Testis (tissue), 2 donors: ENCODE measurements at regions not wholly inside any gene's neighbourhood (a gene's known extent, or its start where the extent isn't known, plus 50 kb on each side); places are given as distances from the start of the nearest gene placed in this dataset.

ENCODE experiments used
- POLR2A ChIP-seq: fragments of 450-650 bp; IDR thresholded peaks from one replicate; pipeline ENCODE4 v1.6.1; 2017; ENCODE audit warnings: antibody characterized with exemption, mild to moderate bottlenecking, moderate library complexity
- TF ChIP-seq, protein P1 (sequence below), 3 experiments: fragments of 450-650 bp in 2 of 3; fragments of 200-600 bp in 1 of 3; sonication (generic) in 1 of 3; IDR thresholded peaks; one replicate each; pipeline ENCODE4 v1.5.1; 2016 to 2019; ENCODE audit warnings: antibody characterized with exemption in 3 of 3, mild to moderate bottlenecking in 2 of 3, moderate library complexity in 1 of 3

DNA sequence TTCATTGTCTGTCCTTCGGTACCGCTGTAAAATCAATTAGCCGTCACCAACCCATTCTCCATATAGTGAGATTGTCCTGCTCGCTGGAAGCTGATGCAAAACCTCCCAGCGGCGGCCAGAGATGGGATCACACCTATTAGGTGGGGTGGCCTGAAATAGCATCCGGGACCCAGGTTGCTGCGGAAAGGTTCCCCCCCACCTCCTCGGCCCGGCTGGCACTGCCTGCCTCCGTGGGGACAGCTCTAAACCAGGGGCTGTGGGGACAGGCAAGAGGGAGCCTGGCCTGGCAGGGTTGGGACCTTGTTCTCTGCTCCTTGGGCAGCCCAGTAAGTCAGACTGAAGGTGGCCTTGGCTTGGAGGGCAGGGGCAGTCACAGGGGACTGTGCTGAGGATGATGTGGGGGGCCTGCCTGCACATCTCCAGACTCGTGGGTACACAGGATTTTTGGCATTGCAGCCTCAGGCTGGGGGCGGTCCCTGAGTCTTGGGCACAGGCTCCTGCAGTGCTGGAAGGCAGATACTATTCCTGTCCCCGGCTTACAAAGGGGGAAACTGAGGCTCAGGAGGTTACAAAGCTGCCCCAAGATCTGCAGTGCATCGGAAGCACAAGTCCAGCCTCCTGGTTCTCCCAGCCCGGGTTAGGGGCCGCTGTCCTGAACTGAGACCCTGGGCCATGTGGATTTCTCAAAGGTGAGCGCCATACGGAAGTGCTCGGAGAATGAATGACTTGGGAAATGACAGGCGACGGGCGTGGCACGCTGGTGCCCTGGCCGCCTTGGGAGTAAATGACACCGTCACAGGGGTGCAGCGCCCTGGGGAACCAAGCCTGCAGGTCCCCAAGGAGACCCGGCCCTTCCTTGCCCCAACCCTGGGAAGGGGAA is 65.6 kb downstream of the UNCX start:
- TF ChIP-seq POLR2A: no peak
- TF ChIP-seq, protein P1, sequence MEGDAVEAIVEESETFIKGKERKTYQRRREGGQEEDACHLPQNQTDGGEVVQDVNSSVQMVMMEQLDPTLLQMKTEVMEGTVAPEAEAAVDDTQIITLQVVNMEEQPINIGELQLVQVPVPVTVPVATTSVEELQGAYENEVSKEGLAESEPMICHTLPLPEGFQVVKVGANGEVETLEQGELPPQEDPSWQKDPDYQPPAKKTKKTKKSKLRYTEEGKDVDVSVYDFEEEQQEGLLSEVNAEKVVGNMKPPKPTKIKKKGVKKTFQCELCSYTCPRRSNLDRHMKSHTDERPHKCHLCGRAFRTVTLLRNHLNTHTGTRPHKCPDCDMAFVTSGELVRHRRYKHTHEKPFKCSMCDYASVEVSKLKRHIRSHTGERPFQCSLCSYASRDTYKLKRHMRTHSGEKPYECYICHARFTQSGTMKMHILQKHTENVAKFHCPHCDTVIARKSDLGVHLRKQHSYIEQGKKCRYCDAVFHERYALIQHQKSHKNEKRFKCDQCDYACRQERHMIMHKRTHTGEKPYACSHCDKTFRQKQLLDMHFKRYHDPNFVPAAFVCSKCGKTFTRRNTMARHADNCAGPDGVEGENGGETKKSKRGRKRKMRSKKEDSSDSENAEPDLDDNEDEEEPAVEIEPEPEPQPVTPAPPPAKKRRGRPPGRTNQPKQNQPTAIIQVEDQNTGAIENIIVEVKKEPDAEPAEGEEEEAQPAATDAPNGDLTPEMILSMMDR (IDR thresholded peaks at IDR 0.05): no peak
